GM10266 (cell line): ENCODE measurements at regions not wholly inside any gene's neighbourhood (a gene's known extent, or its start where the extent isn't known, plus 50 kb on each side); places are given as distances from the start of the nearest gene placed in this dataset.

Experiments
- DNase-seq: peaks from one replicate; pipeline ENCODE4 v3.0.0; 2012; ENCODE audit errors: extremely low spot score
- CTCF ChIP-seq: IDR thresholded peaks from 2 replicates; pipeline ENCODE4 v1.5.1; 2012; ENCODE audit warnings: mild to moderate bottlenecking, low read depth; ENCODE audit not compliant: control insufficient read depth, insufficient read depth; ENCODE audit errors: missing control alignments

GRCh38 chr20:60427516-60427915 is 469.3 kb downstream of the CDH26 start:
- no peak for TF ChIP-seq CTCF

GRCh38 chr20:60428651-60429050 is 470.4 kb downstream of the CDH26 start:
- TF ChIP-seq CTCF, result no peak
- no peak for DNase-seq

More at GRCh38 chr20:60427516-60427915, 469.3 kb downstream of the CDH26 start:
- no peak for DNase-seq

- no peak for DNase-seq
- TF ChIP-seq CTCF, result no peak
These were observed 472.3 kb downstream of the CDH26 start for GRCh38 chr20:60430516-60431001.

GRCh38 chr20:60431349-60431748 is 473.1 kb downstream of the CDH26 start:
- TF ChIP-seq CTCF, result no peak
- no peak for DNase-seq

GRCh38 chr20:60437418-60437817 is 479.2 kb downstream of the CDH26 start:
- TF ChIP-seq CTCF, result no peak
- DNase-seq, result no peak

- DNase-seq, result no peak
- no peak for TF ChIP-seq CTCF
These were observed 488.3 kb downstream of the CDH26 start for GRCh38 chr20:60446267-60447111.

GRCh38 chr20:60447703-60448102 is 489.5 kb downstream of the CDH26 start:
- no peak for TF ChIP-seq CTCF
- DNase-seq, result no peak
